ENCODE measurements at regions not wholly inside any gene's neighbourhood (a gene's known extent, or its start where the extent isn't known, plus 50 kb on each side); places are given as distances from the start of the nearest gene placed in this dataset.
A peak's percentile ranks its signal among the peaks of the same experiment; 100 is the strongest.

DNA sequence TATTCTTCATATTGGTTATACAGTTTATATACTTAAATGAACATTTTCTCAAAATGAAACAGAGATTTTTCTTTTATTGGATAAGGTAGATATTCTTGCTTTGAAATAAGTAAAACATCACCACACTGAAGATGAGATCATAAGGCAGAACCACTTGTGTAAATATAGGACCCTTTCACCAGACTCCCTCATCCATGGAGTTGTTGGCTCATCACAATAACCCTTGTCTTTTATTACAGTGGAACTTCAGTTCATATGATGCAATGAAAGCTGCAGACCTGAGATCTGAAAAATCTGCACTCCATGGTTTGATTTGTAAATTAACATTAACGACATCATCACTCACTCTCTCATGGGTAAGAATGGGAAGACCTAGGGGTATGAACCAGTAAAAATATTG lies 51.9 kb upstream of the DBX2 start:
- intact Hi-C loops (cut with DNase I, micrococcal nuclease) = no loop called here
- no peak for ATAC-seq
- no peak for DNase-seq

GRCh38 chr12:45105996-45106395 lies 55.1 kb upstream of the DBX2 start:
- DNase-seq = no peak
- intact Hi-C loops (cut with DNase I, micrococcal nuclease) = no loop called here
- ATAC-seq = no peak

GRCh38 chr12:45112306-45112705 lies 61.4 kb upstream of the DBX2 start:
- intact Hi-C loops (cut with DNase I, micrococcal nuclease) = no loop called here
- ATAC-seq (no peak), DNase-seq (no peak)

GRCh38 chr12:45121224-45121623 lies 70.3 kb upstream of the DBX2 start:
- intact Hi-C loops (cut with DNase I, micrococcal nuclease) = no loop called here
- DNase-seq (no peak), ATAC-seq (no peak)

DNA sequence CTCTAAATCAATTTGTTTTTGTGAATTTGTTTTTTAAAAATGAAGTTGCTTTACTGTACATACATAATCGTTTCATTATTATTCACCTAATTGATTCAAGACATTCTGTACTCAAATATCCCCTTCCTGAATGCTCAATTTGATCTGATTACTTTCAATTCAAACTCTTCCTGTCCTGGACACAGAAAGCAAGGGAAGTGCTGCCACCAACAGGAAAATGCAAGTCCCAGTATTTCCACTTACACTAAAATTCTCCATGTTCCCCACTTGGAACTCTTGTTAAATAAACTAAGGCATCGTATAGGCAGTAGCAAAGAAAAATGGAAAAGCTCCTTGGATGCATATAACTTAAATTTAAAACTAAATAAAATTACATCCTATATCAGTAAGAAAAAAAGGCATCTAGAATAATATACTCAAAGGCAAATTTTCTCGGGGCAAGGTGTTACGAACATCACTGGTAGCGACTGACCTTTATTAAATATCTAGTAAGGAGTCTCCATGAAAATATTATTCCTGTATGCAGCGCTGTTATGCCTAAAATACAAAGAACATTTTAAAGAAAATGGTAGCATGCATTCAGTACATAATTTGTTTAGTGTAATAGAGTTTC lies 72.0 kb upstream of the DBX2 start:
- intact Hi-C loops (cut with DNase I, micrococcal nuclease) = no loop called here
- DNase-seq (no peak), ATAC-seq (no peak)

- no peak for ATAC-seq
Measured at GRCh38 chr12:45124485-45125155, 73.7 kb upstream of the DBX2 start.

DNA sequence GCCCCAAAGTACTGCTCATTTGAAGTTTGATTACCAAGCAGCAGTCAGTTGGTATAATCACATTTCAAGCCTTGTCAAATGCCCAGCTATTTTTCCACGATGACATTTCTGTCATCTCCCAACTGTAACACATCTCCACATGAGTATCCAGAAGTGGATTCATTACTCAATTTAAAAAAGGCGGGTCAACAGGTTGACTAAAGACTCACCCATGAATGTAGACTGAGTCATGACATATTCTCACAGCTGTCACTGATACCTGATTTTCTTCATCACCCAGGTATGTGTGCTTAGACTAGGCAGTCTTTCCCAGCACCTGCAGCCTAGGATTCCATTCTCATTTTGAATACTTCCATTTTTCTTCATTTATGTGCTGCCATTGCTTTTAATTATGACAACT lies 75.1 kb upstream of the DBX2 start:
- ATAC-seq = no peak
- intact Hi-C loops (cut with DNase I, micrococcal nuclease) = no loop called here
- no peak for DNase-seq

More at GRCh38 chr12:45124485-45125155, 73.7 kb upstream of the DBX2 start:
- no peak for DNase-seq
- intact Hi-C loops (cut with DNase I, micrococcal nuclease) = no loop called here

DNA sequence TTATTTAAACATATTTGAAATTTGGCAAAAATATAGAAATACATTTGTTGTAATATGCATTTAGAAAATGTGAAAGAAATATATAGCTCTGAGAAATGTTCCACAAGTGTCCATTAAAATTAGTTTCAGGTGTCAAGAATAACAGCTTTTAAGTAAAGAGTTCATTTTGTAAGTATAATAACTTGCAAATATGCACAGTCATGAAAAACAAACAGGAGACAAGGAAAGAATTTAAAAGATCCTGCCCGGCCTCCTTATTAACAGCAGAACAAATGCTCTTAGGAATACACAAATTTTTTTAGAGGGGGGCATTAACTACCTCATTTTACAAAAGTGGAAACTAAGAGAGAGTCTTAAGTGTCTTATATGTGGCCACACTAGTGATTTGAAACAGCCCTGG lies 77.7 kb upstream of the DBX2 start:
- no peak for DNase-seq
- no peak for ATAC-seq
- intact Hi-C loops (cut with DNase I, micrococcal nuclease) = no loop called here

DNA sequence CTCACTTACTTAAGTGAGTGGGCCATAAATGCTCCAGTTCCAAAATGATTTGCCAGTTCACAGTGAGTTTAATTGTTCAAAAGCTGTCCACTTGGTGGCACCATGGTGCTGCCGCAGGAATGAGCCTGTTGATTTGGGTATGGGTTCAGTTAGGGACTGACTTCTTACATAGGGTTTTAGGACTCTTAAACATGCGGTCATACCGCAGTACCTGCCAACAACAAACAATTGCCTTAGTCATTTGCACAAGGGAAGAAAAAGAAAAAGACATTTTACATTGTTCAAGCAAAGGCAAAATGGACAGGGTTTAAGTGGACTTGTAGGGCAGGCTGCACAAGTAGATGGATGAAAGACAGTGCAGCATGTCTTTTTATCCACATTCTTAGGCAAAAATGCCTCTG lies 80.0 kb upstream of the DBX2 start:
- peak; percentile 56 for ATAC-seq
- intact Hi-C loops (cut with DNase I, micrococcal nuclease) = no loop called here
- peak in 1 of 2 donors; percentile 11 for DNase-seq

GRCh38 chr12:45131506-45131905 lies 80.6 kb upstream of the DBX2 start:
- intact Hi-C loops (cut with DNase I, micrococcal nuclease) = no loop called here
- no peak for ATAC-seq
- DNase-seq = no peak

- ATAC-seq (no peak), DNase-seq (no peak)
- intact Hi-C loops (cut with DNase I, micrococcal nuclease) = no loop called here
Measured at GRCh38 chr12:45138609-45139008, 77.3 kb upstream of the ANO6 start.

DNA sequence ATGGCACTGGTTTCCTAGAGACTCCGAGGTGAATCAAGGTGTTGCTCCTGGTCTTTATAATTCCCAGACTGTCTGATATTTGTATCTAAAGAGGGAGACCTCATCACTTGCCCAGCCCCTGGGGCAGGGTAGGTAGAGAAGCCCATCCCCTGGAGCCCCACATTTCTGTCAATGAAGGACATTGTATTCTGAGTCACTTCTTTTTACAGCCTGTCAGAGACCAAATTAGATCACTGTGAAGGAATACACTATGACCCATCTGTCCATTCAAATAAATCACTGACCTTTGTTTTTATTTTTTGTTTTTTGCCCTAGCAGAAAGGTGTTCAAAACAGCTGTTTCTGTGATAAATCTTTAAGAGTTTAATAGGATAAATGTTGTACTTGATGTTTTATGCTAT lies 67.9 kb upstream of the ANO6 start:
- ATAC-seq (no peak), DNase-seq (no peak)
- intact Hi-C loops (cut with DNase I, micrococcal nuclease) = no loop called here

- no peak for DNase-seq
- intact Hi-C loops (cut with DNase I, micrococcal nuclease) = no loop called here
- ATAC-seq = no peak
Measured at GRCh38 chr12:45148619-45149018, 67.3 kb upstream of the ANO6 start.

GRCh38 chr12:45165284-45165683 lies 50.6 kb upstream of the ANO6 start:
- DNase-seq (no peak), ATAC-seq (no peak)
- intact Hi-C loops (cut with DNase I, micrococcal nuclease) = no loop called here

DNA sequence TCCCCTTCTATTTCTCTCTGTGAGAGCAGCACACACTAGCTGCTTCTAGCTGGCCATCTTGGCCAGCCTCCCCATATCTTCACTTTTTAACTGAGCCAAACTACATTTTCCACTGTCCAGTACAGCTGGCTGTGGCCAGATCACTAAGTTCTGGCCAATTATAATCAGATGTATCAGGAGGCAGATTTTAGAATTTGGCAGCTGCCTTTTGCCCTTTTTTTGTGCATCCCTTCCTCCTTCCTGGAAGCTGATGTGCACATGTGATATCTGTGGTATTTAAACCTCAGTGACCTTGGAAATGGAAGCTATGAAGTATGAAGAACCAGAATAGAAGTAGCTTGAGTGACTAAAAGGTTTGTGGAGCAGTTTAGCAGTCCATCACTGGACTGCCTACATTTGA lies 49.8 kb upstream of the ANO6 start:
- no peak for DNase-seq
- ATAC-seq = no peak
- intact Hi-C loops (cut with DNase I, micrococcal nuclease) = no loop called here
